HG03066 (cell line): ENCODE measurements at regions not wholly inside any gene's neighbourhood (a gene's known extent, or its start where the extent isn't known, plus 50 kb on each side); places are given as distances from the start of the nearest gene placed in this dataset.

Source experiments
- ATAC-seq: cut with Tn5 transposase; IDR thresholded peaks from one replicate; pipeline ENCODE4 v1.9.1; 2021; ENCODE audit warnings: low read depth; ENCODE audit not compliant: unreplicated experiment

GRCh38 chr18:6604573-6604941, 125.0 kb upstream of the ARHGAP28 start:
- ATAC-seq, result no peak

- ATAC-seq, result no peak
Observed at GRCh38 chr18:6605115-6605869, 124.2 kb upstream of the ARHGAP28 start.

DNA sequence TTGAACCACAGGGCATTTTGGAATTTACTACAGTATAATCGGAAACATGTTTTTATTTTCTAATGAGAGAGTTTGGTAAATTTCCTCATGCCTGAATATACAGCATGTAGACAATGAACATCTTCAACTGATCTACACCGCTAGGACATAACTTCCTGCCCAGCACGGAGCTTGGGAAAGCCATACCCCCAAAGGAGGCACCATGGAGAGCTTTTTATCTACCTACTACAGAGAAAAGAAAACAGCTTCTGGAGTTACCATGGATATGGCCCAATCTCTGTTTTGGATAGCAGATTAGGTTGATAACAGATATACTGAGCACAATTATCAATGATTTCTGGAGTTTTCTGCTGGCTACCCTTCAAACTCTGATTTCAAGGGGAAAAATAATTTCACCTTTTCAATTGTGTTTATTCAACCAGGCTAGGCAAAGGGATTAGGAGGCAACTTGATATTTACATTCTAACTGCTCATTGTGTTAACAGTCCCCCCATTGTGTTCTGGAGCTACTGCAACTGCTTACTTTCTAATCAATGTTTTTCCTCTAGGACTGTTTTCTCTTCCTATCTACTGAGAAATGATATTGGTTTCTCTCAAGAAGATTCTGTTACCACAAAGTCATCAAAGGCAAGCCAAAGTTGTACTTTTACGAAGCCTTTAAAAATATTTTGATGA, 123.0 kb upstream of the ARHGAP28 start:
- no peak for ATAC-seq

- no peak for ATAC-seq
Observed at GRCh38 chr18:6607343-6607742, 122.2 kb upstream of the ARHGAP28 start.

- no peak for ATAC-seq
Observed at GRCh38 chr18:6609666-6610264, 119.8 kb upstream of the ARHGAP28 start.

GRCh38 chr18:6610466-6610865, 119.0 kb upstream of the ARHGAP28 start:
- ATAC-seq, result no peak

DNA sequence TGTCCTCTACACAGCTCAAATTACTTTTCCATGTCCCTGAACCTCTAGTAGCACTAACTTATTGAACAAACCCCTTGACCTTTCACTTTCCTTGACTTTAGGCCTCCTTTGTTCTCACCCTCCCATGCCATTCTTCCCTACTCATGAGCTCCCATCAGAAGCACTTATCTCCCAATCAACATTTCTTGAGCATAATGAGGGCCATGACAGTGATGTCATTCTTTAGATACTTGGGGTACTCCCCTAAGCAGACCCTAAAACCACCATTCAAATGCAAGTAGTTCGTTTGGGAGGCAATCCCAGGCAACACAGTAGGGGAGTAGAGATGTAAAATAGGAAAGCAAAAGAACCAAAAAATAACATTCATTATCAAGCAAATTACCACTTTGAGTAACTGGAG, 115.9 kb upstream of the ARHGAP28 start:
- no peak for ATAC-seq

GRCh38 chr18:6614952-6615351, 114.6 kb upstream of the ARHGAP28 start:
- no peak for ATAC-seq

DNA sequence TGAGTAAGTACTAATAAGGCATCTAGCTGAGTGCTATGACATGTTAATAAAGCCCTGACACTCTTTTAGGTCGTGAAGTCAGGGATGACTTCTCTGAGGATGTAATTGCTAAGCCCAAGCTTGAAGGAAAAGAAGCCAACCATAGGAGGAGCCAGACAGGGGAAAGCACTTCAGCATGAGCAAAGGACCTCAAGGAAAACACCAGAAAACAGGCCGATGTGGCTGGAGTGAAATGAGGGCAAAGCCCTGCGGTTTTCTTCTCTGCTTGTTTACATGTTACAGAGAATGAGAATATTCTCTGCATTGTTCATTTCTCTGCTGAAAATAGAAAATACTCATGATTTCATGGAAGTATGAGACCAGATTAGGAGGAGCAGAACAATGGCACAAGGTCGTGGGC, 112.5 kb upstream of the ARHGAP28 start:
- no peak for ATAC-seq

DNA sequence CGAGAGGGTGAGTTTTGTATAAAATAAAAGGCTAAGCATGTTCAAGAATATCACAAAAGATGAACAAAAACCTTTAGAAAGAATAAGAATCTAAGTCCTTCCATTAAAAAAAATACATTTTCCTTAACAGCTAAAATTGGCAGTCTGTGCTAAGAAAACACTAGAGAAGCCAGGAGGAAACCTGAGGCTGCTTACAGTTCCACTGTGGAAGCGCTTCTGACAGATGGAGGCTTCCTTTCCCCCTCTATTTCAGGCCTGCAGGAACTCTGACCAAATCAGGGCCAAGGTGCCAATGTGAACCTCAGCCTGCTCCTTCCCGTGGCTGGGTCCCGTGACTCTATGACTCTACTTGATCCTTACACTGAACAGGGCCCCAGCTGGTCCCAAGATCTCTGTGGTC, 108.1 kb upstream of the ARHGAP28 start:
- ATAC-seq, result no peak

GRCh38 chr18:6623278-6623677, 106.2 kb upstream of the ARHGAP28 start:
- no peak for ATAC-seq

- ATAC-seq, result no peak
Observed at GRCh38 chr18:6624271-6624660, 105.2 kb upstream of the ARHGAP28 start.

- ATAC-seq, result no peak
Observed at GRCh38 chr18:6624661-6625311, 104.7 kb upstream of the ARHGAP28 start.

- ATAC-seq, result no peak
Observed at GRCh38 chr18:6625481-6625880, 104.0 kb upstream of the ARHGAP28 start.

GRCh38 chr18:6626457-6626856, 103.1 kb upstream of the ARHGAP28 start:
- ATAC-seq, result no peak

DNA sequence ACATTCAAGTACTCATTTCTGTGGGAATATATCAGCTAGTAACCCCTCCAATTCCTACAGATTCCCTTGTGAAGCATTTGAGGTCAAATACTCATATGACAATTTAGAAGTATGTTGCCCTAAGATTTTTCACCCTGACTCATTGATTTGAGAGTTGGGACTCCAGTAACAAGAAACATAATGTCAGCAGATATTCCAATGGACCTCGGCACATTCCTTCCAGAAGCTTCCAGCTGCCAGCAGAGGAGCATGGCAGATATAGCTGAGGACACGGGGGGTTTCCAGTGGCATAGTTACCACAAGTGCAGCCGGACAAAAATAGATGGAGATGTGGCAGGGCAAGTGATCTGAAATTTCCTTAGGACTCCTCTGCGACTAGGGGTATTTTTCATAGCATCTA, 101.9 kb upstream of the ARHGAP28 start:
- ATAC-seq, result no peak

DNA sequence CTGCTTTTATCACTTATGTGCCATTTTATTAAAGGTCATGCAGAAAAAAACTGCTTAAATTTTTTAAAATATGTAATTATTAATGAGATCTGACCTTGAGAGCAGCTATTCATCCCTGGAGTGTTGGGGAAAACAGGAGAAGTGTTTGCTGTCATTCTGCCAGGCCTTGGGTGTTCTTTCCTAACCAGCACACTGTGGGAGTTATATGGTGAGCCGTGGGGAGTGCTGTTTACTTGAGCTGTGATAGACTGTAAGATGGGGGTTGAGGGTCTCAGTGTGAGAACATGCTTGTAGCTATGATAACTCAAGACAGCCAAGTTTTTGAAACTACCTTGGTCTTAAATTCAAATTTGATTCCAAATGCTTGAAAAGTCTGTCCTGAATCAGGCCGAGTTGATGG, 101.3 kb upstream of the ARHGAP28 start:
- ATAC-seq, result no peak

DNA sequence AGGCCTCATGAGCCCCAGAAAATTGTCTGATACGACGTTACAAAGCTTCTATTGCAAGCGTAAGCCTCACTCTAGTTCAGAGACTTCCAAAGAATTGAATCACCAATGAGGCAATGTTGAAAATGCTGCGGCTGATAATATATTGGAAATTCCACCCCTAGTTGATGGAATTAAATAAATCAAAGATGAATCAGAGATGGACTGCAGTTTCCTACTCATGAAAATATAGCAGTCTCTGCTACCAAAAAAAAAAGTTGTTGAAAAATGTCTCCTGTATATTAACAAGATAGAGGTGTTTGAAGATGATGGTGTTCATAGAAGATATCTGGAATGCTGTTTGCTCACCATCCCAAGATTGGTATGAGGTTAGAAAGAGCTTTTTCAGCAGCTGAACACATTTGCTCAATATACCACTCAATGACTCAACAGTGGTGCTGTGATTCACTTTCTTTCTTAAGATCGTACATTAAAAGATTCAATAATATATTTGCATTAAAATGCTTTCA, 99.8 kb upstream of the ARHGAP28 start:
- ATAC-seq, result no peak

- no peak for ATAC-seq
Observed at GRCh38 chr18:6633310-6633709, 96.2 kb upstream of the ARHGAP28 start.

DNA sequence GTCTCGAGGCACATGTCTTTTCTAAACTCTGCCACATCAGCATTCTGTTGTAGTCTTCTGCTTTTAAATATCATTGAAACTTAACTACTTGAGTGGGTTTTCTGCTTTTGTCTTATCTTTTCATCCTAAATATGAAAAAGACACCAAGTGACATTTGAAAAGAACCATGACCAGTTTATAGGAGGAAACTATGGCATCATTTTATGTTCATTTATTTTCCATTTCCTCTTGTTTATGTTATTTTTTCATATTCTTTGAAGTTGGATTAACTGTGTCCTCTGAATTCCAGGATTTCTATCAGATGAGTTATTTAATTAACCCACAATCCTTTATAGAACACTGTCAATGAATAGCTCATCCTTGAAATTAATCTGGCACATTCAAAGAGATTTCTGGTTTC, 93.4 kb upstream of the ARHGAP28 start:
- no peak for ATAC-seq

DNA sequence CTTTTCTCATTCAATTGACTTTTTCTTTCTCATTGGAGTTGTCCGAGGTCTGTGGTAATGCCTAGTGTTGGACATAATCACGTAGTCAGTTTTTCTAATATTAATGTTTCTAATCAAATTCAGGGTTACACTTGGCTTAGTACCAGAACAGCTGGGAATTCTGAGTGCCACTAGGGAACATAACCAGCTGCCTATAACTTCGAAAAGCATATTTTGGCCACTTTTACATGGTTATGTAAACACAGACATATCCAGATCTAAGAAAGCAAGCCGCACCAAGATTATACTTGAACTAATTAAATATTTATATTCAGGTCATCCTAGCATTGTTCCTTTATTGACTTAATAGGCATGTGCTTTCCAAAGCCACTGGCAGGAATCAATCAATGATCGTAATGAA, 91.1 kb upstream of the ARHGAP28 start:
- ATAC-seq, result no peak
